Large intestine (tissue), 3 donors: ENCODE measurements at regions not wholly inside any gene's neighbourhood (a gene's known extent, or its start where the extent isn't known, plus 50 kb on each side); places are given as distances from the start of the nearest gene placed in this dataset.
"Not testable (repeated sequence)": the region's sequence is repeated elsewhere in the genome, so short reads cannot be mapped to it uniquely, and the experiment has no call there.

Experiments used
- DNase-seq, 2 donors: peaks; one replicate each; pipeline versions ENCODE4 v3.0.0 to v3.0.0-alpha.2; 2013
- H3K27ac ChIP-seq: one replicate; pipeline ENCODE4 v1.5.1; 2013; ENCODE audit warnings: low read length
- H3K27me3 ChIP-seq: 2 replicates; pipeline ENCODE4 v1.6.1; 2013; ENCODE audit warnings: low read length; ENCODE audit not compliant: control insufficient read depth, insufficient read depth
- H3K36me3 ChIP-seq: 2 replicates; pipeline ENCODE4 v1.6.1; 2013; ENCODE audit warnings: low read length; ENCODE audit not compliant: control insufficient read depth, insufficient read depth
- H3K4me1 ChIP-seq: one replicate; pipeline ENCODE4 v1.6.1; 2013; ENCODE audit warnings: low read length; ENCODE audit not compliant: control insufficient read depth, insufficient read depth
- H3K4me3 ChIP-seq: one replicate; pipeline ENCODE4 v1.5.1; 2013; ENCODE audit warnings: low read length
- H3K9me3 ChIP-seq: one replicate; pipeline ENCODE4 v1.6.1; 2013; ENCODE audit warnings: mild to moderate bottlenecking, low read depth, low read length, moderate library complexity; ENCODE audit not compliant: control insufficient read depth
- WGBS: methylation state at CpG from one replicate; pipeline ENCODE4 v1.1.5; 2013; ENCODE audit warnings: low lambda C conversion rate; ENCODE audit not compliant: insufficient coverage; 5-methylcytosine and 5-hydroxymethylcytosine counted together

- Histone ChIP-seq H3K27ac (no peak overlapping the region), H3K9me3 (no peaks in the 10 kb centered on the region), H3K27me3 (no peaks in the 10 kb centered on the region), H3K36me3 (no peaks in the 10 kb centered on the region), H3K4me1 (no peaks in the 10 kb centered on the region), H3K4me3 (no peak overlapping the region)
- DNase-seq: no peak
- no CpG with 5 or more reads among the region's 5 CpGs for WGBS
Observed at GRCh38 chr3:33957176-33957575, 158.7 kb downstream of the PDCD6IP start.

GRCh38 chr3:33958661-33959060, 160.2 kb downstream of the PDCD6IP start:
- no peaks in the 10 kb centered on the region for H3K4me1 ChIP-seq
- no peak for DNase-seq
- no peak overlapping the region for H3K27ac ChIP-seq
- no peak overlapping the region for H3K4me3 ChIP-seq
- no peaks in the 10 kb centered on the region for H3K36me3 ChIP-seq
- no CpG with 5 or more reads among the region's 1 CpG for WGBS
- H3K27me3 ChIP-seq: no peaks in the 10 kb centered on the region
- no peaks in the 10 kb centered on the region for H3K9me3 ChIP-seq

GRCh38 chr3:33962396-33962795, 164.0 kb downstream of the PDCD6IP start:
- DNase-seq: no peak
- Histone ChIP-seq H3K27ac (no peak overlapping the region), H3K4me3 (no peak overlapping the region), H3K36me3 (no peaks in the 10 kb centered on the region), H3K9me3 (no peaks in the 10 kb centered on the region), H3K27me3 (no peaks in the 10 kb centered on the region), H3K4me1 (no peaks in the 10 kb centered on the region)
- WGBS: no CpG with 5 or more reads among the region's 3 CpGs

- not testable (repeated sequence) for H3K4me1 ChIP-seq
- no CpG with 5 or more reads among the region's 7 CpGs for WGBS
Observed at GRCh38 chr3:33970180-33970579, 171.8 kb downstream of the PDCD6IP start.

GRCh38 chr3:33971055-33971454, 172.6 kb downstream of the PDCD6IP start:
- no peak overlapping the region for H3K4me3 ChIP-seq
- H3K9me3 ChIP-seq: peaks cover 3% of the 10 kb centered on the region
- H3K36me3 ChIP-seq: no peaks in the 10 kb centered on the region
- no peaks in the 10 kb centered on the region for H3K27me3 ChIP-seq
- no peaks in the 10 kb centered on the region for H3K4me1 ChIP-seq
- WGBS: no CpG with 5 or more reads among the region's 1 CpG
- no peak for DNase-seq
- H3K27ac ChIP-seq: no peak overlapping the region

More at GRCh38 chr3:33970180-33970579, 171.8 kb downstream of the PDCD6IP start:
- not testable (repeated sequence) for DNase-seq, H3K4me3 ChIP-seq, H3K27me3 ChIP-seq, H3K36me3 ChIP-seq, H3K27ac ChIP-seq, H3K9me3 ChIP-seq

- no peaks in the 10 kb centered on the region for H3K36me3 ChIP-seq
- H3K9me3 ChIP-seq: peaks cover 3% of the 10 kb centered on the region
- H3K27ac ChIP-seq: no peak overlapping the region
- WGBS: no CpG with 5 or more reads among the region's 4 CpGs
- DNase-seq: no peak
- H3K27me3 ChIP-seq: no peaks in the 10 kb centered on the region
- no peaks in the 10 kb centered on the region for H3K4me1 ChIP-seq
- H3K4me3 ChIP-seq: no peak overlapping the region
Observed at GRCh38 chr3:33975463-33975862, 177.0 kb downstream of the PDCD6IP start.

- Histone ChIP-seq H3K27me3 (no peaks in the 10 kb centered on the region), H3K9me3 (peaks cover 3% of the 10 kb centered on the region), H3K36me3 (no peaks in the 10 kb centered on the region), H3K4me3 (no peak overlapping the region), H3K4me1 (no peaks in the 10 kb centered on the region), H3K27ac (no peak overlapping the region)
- no peak for DNase-seq
- no CpG with 5 or more reads among the region's 2 CpGs for WGBS
Observed at GRCh38 chr3:33977227-33977626, 178.8 kb downstream of the PDCD6IP start.

- Histone ChIP-seq H3K4me1 (no peaks in the 10 kb centered on the region), H3K9me3 (no peaks in the 10 kb centered on the region), H3K27ac (no peak overlapping the region), H3K36me3 (no peaks in the 10 kb centered on the region), H3K27me3 (no peaks in the 10 kb centered on the region), H3K4me3 (no peak overlapping the region)
- DNase-seq: peak; percentile 11 to 21
- WGBS: 80% methylated on average over 1 of the region's 3 CpGs
Observed at GRCh38 chr3:33980252-33980651, 181.8 kb downstream of the PDCD6IP start.

GRCh38 chr3:33982269-33982798, 183.9 kb downstream of the PDCD6IP start:
- H3K27me3 ChIP-seq: no peaks in the 10 kb centered on the region
- WGBS: 86% methylated on average over 3 of the region's 4 CpGs
- no peaks in the 10 kb centered on the region for H3K4me1 ChIP-seq
- no peak overlapping the region for H3K4me3 ChIP-seq
- no peaks in the 10 kb centered on the region for H3K36me3 ChIP-seq
- H3K27ac ChIP-seq: no peak overlapping the region
- no peak for DNase-seq
- no peaks in the 10 kb centered on the region for H3K9me3 ChIP-seq

GRCh38 chr3:33982949-33983348, 184.5 kb downstream of the PDCD6IP start:
- H3K9me3 ChIP-seq, DNase-seq, H3K4me1 ChIP-seq, H3K4me3 ChIP-seq, H3K27ac ChIP-seq, H3K27me3 ChIP-seq, H3K36me3 ChIP-seq: not testable (repeated sequence)
- WGBS: no CpG with 5 or more reads among the region's 1 CpG

- Histone ChIP-seq H3K4me1 (no peaks in the 10 kb centered on the region), H3K36me3 (no peaks in the 10 kb centered on the region), H3K27ac (no peak overlapping the region), H3K27me3 (no peaks in the 10 kb centered on the region), H3K9me3 (no peaks in the 10 kb centered on the region), H3K4me3 (no peak overlapping the region)
- DNase-seq: no peak
- WGBS: no CpG with 5 or more reads among the region's 6 CpGs
Observed at GRCh38 chr3:33989229-33989628, 190.8 kb downstream of the PDCD6IP start.
